HEK293 (cell line): ENCODE measurements at regions not wholly inside any gene's neighbourhood (a gene's known extent, or its start where the extent isn't known, plus 50 kb on each side); places are given as distances from the start of the nearest gene placed in this dataset.

Experiments used
- CTCF ChIA-PET: fragments of 350-600 bp; formaldehyde crosslinking; extraction: SDS; loops from one replicate; lab custom pipeline; 2021; ENCODE audit warnings: antibody characterized with exemption; lab: Yijun Ruan, JAX
- POLR2A ChIA-PET: fragments of 300-600 bp; formaldehyde crosslinking; extraction: SDS; loops from one replicate; lab custom pipeline; 2020; ENCODE audit warnings: antibody characterized with exemption, inconsistent platforms; lab: Yijun Ruan, JAX
- H3K27ac ChIP-seq: fragments of 200-500 bp; sonication (Bioruptor generic); 2 replicates; pipeline ENCODE4 v1.5.1; 2014; ENCODE audit warnings: low read depth, low read length, control low read depth, inconsistent platforms; ENCODE audit errors: extremely low read depth
- H3K36me3 ChIP-seq, 2 experiments: fragments of 200-500 bp in 1 of 2; sonication (Bioruptor generic) in 1 of 2; 1 replicate in 1 of 2; 2 replicates in 1 of 2; pipeline ENCODE4 v1.5.1; 2014 to 2017; ENCODE audit warnings: inconsistent platforms in 2 of 2, low read length in 2 of 2; ENCODE audit not compliant: control insufficient read depth in 2 of 2, insufficient read depth in 1 of 2
- H3K4me1 ChIP-seq: fragments of 200-500 bp; sonication (Bioruptor generic); 2 replicates; pipeline ENCODE4 v1.5.1; 2014; ENCODE audit warnings: mild to moderate bottlenecking, low read length, inconsistent platforms; ENCODE audit not compliant: control insufficient read depth, insufficient read depth
- H3K4me3 ChIP-seq: 2 replicates; pipeline ENCODE4 v1.5.1; 2011; ENCODE audit warnings: low read depth, mild to moderate bottlenecking, control low read depth, low read length, moderate library complexity
- H3K9me3 ChIP-seq: fragments of 200-500 bp; sonication (Bioruptor generic); 2 replicates; pipeline ENCODE4 v1.5.1; 2014; ENCODE audit warnings: low read depth, low read length, inconsistent platforms; ENCODE audit not compliant: control insufficient read depth, insufficient read depth
- GLI2 ChIP-seq: fragments of 450-650 bp; formaldehyde crosslinking; IDR thresholded peaks from 2 replicates; pipeline ENCODE4; 2017; ENCODE audit warnings: missing biosample characterization, missing genetic modification characterization, low read depth, borderline replicate concordance
- KLF10 ChIP-seq: fragments of 450-650 bp; IDR thresholded peaks from 2 replicates; pipeline ENCODE4 v1.5.1; 2018; ENCODE audit warnings: missing biosample characterization, mild to moderate bottlenecking, missing genetic modification characterization
- KLF9 ChIP-seq: fragments of 450-650 bp; formaldehyde crosslinking; IDR thresholded peaks from 2 replicates; pipeline ENCODE4 v1.5.1; 2016; ENCODE audit warnings: missing biosample characterization, missing genetic modification characterization, low read depth
- SCRT2 ChIP-seq: fragments of 450-650 bp; formaldehyde crosslinking; IDR thresholded peaks from 2 replicates; pipeline ENCODE4 v1.5.1; 2016; ENCODE audit warnings: missing biosample characterization, missing genetic modification characterization
- YY1 ChIP-seq: fragments of 450-650 bp; formaldehyde crosslinking; IDR thresholded peaks from 2 replicates; pipeline ENCODE4 v1.5.1; 2018; ENCODE audit warnings: missing biosample characterization, missing genetic modification characterization
- ZBTB10 ChIP-seq: fragments of 450-650 bp; formaldehyde crosslinking; IDR thresholded peaks from 2 replicates; pipeline ENCODE4 v1.5.1; 2016; ENCODE audit warnings: missing biosample characterization, missing genetic modification characterization
- ZBTB8A ChIP-seq: fragments of 450-650 bp; formaldehyde crosslinking; IDR thresholded peaks from 2 replicates; pipeline ENCODE4 v1.5.1; 2016; ENCODE audit warnings: missing biosample characterization, missing genetic modification characterization
- ZNF26 ChIP-seq: fragments of 450-650 bp; formaldehyde crosslinking; IDR thresholded peaks from 2 replicates; pipeline ENCODE4 v1.5.1; 2016; ENCODE audit warnings: missing biosample characterization, missing genetic modification characterization
- ZNF280D ChIP-seq: fragments of 450-650 bp; formaldehyde crosslinking; IDR thresholded peaks from 2 replicates; pipeline ENCODE4 v1.5.1; 2016; ENCODE audit warnings: missing biosample characterization, missing genetic modification characterization
- ZNF404 ChIP-seq: fragments of 450-650 bp; formaldehyde crosslinking; IDR thresholded peaks from 2 replicates; pipeline ENCODE4 v1.5.1; 2017; ENCODE audit warnings: missing biosample characterization, missing genetic modification characterization
- ZNF48 ChIP-seq: fragments of 450-650 bp; formaldehyde crosslinking; IDR thresholded peaks from 2 replicates; pipeline ENCODE4 v1.5.1; 2016; ENCODE audit warnings: missing biosample characterization, missing genetic modification characterization
- ZNF555 ChIP-seq: fragments of 450-650 bp; formaldehyde crosslinking; conservative IDR thresholded peaks from 2 replicates; pipeline ENCODE4 v1.5.1; 2017; ENCODE audit warnings: missing biosample characterization, mild to moderate bottlenecking, missing genetic modification characterization, inconsistent platforms
- ZNF585B ChIP-seq: fragments of 450-650 bp; formaldehyde crosslinking; IDR thresholded peaks from 2 replicates; pipeline ENCODE4 v1.5.1; 2016; ENCODE audit warnings: missing biosample characterization, missing genetic modification characterization
- ZSCAN23 ChIP-seq: fragments of 450-650 bp; formaldehyde crosslinking; IDR thresholded peaks from 2 replicates; pipeline ENCODE4 v1.5.1; 2016; ENCODE audit warnings: missing biosample characterization, missing genetic modification characterization
- ZSCAN4 ChIP-seq: fragments of 450-650 bp; formaldehyde crosslinking; IDR thresholded peaks from 2 replicates; pipeline ENCODE4 v1.5.1; 2017; ENCODE audit warnings: missing biosample characterization, missing genetic modification characterization
- TF ChIP-seq, protein P1 (sequence below): fragments of 450-650 bp; formaldehyde crosslinking; IDR thresholded peaks from 2 replicates; pipeline ENCODE4 v1.5.1; 2017; ENCODE audit warnings: missing biosample characterization, missing genetic modification characterization
- TF ChIP-seq, protein P2 (sequence below): fragments of 450-650 bp; formaldehyde crosslinking; conservative IDR thresholded peaks from 2 replicates; pipeline ENCODE4 v1.5.1; 2016; ENCODE audit warnings: low read depth, missing biosample characterization, missing genetic modification characterization

DNA sequence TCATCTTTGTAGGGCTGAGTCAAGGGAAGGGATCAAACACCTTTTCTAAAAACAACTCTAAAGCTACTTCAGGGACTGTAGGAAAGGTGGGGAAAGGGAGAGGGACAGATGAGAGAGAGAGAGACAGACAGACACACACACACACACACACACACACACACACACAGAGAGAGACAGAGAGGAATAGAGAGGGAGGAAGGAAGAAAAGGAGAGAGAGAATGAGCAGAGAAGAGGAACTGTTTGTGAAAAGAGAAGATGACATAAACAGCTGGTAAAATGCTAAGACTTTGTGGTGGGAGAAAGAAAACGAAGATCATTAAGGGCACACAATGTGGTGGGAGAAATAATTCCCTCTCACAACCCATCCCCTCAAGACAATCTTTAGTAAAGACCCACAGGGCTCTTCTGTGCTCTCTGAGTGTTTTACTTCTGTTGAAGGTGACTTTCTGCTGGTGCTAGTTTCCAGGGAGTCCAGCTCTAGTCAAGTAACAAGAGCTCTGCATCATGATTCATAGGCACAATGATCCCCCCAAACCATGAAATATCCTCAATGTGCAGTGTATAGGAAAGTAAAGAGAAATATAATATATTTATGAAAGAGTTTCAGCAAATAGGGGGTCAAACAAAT is 77.2 kb upstream of the STK17B start:
- H3K27ac ChIP-seq, result no peak overlapping the region
- no peaks in the 10 kb centered on the region for H3K9me3 ChIP-seq
- no peak overlapping the region for H3K4me3 ChIP-seq
- no peaks in the 10 kb centered on the region for H3K4me1 ChIP-seq
- ChIA-PET POLR2A (no interaction called here), CTCF (interaction anchor here (0.6 to 0.8 kb wide), 3 partner anchors 35 to 1880 kb away, joined by 3 to 5 read pairs (median 4); no protein-coding TSS in a partner anchor)
- no peak for TF ChIP-seq ZNF280D (tag by site-specific recombination)
- TF ChIP-seq ZBTB8A (tag by site-specific recombination), result no peak
- TF ChIP-seq KLF10 (tag by site-specific recombination), result no peak
- no peak for TF ChIP-seq ZNF555 (tag by site-specific recombination)
- TF ChIP-seq, protein P1, sequence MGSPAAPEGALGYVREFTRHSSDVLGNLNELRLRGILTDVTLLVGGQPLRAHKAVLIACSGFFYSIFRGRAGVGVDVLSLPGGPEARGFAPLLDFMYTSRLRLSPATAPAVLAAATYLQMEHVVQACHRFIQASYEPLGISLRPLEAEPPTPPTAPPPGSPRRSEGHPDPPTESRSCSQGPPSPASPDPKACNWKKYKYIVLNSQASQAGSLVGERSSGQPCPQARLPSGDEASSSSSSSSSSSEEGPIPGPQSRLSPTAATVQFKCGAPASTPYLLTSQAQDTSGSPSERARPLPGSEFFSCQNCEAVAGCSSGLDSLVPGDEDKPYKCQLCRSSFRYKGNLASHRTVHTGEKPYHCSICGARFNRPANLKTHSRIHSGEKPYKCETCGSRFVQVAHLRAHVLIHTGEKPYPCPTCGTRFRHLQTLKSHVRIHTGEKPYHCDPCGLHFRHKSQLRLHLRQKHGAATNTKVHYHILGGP (tag by site-specific recombination), result no peak
- no peak for TF ChIP-seq SCRT2
- TF ChIP-seq ZNF26 (tag by site-specific recombination), result no peak
- no peak for TF ChIP-seq ZBTB10 (tag by site-specific recombination)
- TF ChIP-seq ZSCAN4 (tag by site-specific recombination), result no peak
- no peak for TF ChIP-seq KLF9
- no peak for TF ChIP-seq YY1 (tag by site-specific recombination)
- H3K36me3 ChIP-seq, result no peaks in the 10 kb centered on the region

- no peak overlapping the region for H3K27ac ChIP-seq
- TF ChIP-seq ZSCAN23 (no peak), ZNF585B (tag by site-specific recombination) (no peak), ZNF48 (tag by site-specific recombination) (no peak), GLI2 (tag by site-specific recombination) (no peak), SCRT2 (no peak), ZNF404 (tag by site-specific recombination) (no peak)
- TF ChIP-seq, protein P1 (tag by site-specific recombination), result no peak
- TF ChIP-seq, protein P2, sequence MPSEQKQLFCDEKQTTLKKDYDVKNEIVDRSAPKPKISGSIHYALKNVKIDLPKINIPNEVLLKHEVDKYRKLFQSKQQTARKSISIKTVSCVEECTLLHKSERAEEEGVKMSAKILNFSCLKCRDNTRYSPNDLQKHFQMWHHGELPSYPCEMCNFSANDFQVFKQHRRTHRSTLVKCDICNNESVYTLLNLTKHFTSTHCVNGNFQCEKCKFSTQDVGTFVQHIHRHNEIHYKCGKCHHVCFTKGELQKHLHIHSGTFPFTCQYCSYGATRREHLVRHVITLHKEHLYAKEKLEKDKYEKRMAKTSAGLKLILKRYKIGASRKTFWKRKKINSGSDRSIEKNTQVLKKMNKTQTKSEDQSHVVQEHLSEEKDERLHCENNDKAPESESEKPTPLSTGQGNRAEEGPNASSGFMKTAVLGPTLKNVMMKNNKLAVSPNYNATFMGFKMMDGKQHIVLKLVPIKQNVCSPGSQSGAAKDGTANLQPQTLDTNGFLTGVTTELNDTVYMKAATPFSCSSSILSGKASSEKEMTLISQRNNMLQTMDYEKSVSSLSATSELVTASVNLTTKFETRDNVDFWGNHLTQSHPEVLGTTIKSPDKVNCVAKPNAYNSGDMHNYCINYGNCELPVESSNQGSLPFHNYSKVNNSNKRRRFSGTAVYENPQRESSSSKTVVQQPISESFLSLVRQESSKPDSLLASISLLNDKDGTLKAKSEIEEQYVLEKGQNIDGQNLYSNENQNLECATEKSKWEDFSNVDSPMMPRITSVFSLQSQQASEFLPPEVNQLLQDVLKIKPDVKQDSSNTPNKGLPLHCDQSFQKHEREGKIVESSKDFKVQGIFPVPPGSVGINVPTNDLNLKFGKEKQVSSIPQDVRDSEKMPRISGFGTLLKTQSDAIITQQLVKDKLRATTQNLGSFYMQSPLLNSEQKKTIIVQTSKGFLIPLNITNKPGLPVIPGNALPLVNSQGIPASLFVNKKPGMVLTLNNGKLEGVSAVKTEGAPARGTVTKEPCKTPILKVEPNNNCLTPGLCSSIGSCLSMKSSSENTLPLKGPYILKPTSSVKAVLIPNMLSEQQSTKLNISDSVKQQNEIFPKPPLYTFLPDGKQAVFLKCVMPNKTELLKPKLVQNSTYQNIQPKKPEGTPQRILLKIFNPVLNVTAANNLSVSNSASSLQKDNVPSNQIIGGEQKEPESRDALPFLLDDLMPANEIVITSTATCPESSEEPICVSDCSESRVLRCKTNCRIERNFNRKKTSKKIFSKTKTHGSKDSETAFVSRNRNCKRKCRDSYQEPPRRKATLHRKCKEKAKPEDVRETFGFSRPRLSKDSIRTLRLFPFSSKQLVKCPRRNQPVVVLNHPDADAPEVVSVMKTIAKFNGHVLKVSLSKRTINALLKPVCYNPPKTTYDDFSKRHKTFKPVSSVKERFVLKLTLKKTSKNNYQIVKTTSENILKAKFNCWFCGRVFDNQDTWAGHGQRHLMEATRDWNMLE, result no peak
Observed at GRCh38 chr2:196249171-196249570, 77.8 kb upstream of the STK17B start.

More at GRCh38 chr2:196249171-196249570, 77.8 kb upstream of the STK17B start:
- POLR2A ChIA-PET, result no interaction called here
- CTCF ChIA-PET, result interaction anchor here (0.6 to 0.8 kb wide), 2 partner anchors 83 to 1879 kb away, joined by 3 to 4 read pairs; no protein-coding TSS in a partner anchor
- H3K4me3 ChIP-seq, result no peak overlapping the region
- no peaks in the 10 kb centered on the region for H3K4me1 ChIP-seq
- no peaks in the 10 kb centered on the region for H3K36me3 ChIP-seq
- H3K9me3 ChIP-seq, result no peaks in the 10 kb centered on the region
